GM18868 (cell line): ENCODE measurements at regions not wholly inside any gene's neighbourhood (a gene's known extent, or its start where the extent isn't known, plus 50 kb on each side); places are given as distances from the start of the nearest gene placed in this dataset.
A peak's percentile ranks its signal among the peaks of the same experiment; 100 is the strongest.

Experiments
- ATAC-seq: cut with Tn5 transposase; IDR thresholded peaks from one replicate; pipeline ENCODE4 v1.9.1; 2021; ENCODE audit warnings: mild to moderate bottlenecking, moderate library complexity; ENCODE audit not compliant: unreplicated experiment

DNA sequence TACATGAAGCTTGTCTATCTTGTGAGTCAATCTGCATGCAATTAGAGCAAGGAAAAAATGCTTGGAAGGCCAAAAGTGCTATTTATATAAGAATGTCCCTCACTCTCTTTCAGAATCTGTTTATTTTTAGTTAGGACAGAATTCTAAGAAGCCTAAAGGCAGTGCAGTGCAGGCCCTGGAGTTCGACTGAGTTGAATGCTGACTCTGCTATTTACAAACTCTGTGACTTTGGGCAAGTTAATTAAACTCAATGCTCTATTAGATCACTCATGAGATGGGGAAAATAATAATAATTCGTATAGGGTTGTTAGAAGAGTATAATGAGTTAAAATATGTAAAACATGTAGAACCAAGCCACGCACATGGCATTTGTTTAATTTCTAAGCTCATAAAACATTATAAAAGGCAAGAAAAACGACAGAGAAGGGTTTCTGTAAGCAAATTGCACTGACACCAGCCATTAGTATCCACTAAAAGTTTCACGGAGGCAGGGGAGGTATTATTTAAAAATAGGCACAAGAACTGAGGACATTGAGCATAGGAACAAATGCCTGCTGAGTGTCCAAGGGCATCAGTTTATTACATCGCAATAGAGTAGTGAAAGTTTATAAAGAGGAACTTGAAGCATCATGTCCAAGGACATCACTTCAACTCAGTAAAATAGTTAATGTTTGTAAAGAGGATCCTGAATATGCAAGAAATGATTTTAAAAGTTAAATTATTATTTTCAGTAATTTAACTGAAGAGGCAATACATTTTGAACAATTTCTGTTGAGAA is 115.0 kb upstream of the INPP4B start:
- no peak for ATAC-seq

- peak; percentile 72 for ATAC-seq
These were observed 115.8 kb upstream of the INPP4B start for GRCh38 chr4:142961866-142962265.

GRCh38 chr4:142974328-142974727 is 128.2 kb upstream of the INPP4B start:
- ATAC-seq, result no peak

DNA sequence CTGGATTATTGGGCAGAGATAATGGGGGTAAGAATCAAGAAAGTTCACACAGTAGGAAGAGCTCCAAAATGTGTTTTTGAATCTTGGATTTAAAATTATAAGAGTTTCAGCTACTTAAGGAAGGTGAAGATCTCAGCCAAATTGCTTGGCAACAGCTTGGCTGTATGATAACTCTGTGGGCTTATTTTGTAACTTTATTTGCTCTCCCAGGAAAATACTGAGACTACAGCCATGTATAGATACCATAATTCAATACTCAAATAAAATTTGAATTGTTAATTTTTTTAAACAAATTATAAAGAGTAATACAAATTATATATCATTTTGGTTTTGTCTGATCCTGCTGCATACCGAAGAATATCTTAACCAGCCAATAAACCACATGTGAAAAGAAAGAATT is 129.5 kb upstream of the INPP4B start:
- ATAC-seq, result no peak

- no peak for ATAC-seq
These were observed 130.4 kb upstream of the INPP4B start for GRCh38 chr4:142976482-142976881.

DNA sequence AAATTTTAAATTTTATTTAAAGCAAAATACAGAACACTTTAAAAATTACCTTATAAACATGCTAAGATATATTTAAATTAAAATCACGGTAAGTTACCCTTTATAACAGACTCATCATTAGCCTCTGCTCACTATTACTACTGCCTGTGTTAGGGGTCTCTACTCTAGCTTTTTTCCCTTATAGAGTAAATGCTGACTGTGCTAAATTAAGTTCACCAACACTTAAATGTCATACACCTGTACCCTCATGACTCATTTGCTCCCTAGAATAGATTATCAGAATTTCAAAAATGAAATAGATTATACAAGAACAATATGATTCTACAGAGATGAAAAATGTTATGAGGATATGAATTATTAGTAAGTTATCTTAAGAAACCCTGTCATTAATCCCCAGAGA is 131.1 kb upstream of the INPP4B start:
- ATAC-seq, result no peak

- ATAC-seq, result no peak
These were observed 137.0 kb upstream of the INPP4B start for GRCh38 chr4:142983065-142983464.

DNA sequence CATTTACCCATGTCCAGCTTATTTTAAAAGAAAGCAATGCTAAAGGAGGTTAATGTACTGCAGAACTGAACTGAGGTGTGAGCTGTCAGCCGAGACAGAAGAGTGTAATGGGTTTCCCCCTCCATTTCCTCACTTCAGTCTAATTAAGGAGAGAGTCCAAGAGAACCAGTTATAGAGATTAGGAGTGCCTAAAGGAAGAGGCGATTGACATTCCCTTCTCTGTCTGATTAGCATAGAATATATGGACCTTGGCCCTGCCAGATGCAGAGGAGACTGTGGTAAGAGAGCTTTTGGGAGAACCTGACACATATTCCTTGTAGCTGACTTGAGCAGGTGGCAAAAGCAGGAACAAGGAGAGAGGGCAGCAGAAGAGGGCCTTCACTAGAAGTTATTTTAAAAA is 137.5 kb upstream of the INPP4B start:
- ATAC-seq, result no peak

DNA sequence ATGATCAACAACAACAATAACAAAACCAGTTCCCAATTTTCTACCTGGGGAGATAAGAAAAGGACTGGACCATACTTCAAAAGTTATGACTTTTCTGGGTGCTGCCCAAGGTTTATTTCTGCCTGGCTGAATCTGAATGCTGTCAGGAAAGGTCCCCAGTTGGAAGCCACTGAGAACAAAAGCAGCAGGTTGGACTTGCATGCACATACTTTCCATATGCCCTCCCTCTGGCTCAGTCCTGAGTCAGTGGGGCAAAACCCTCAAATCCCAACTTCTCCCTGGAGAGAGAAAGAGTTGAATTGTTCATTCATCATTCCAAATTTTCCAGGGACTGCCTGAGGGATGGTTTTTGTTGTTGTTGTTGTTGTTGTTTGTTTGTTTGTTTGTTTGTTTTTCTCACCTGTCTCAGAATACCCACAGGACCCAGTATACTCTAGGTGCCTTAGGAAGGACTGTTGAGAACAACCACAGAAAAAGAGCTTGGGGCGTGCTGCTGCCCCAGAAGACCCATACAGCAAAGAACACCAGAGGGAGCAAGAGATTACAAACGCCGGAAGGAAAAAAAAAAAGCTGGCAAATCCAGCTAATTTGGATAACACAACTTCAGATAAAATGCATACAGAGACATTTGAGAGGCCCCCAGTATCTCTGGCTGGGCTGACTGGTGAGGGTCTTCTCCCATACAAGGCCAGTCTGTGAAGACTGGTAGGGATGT is 138.9 kb upstream of the INPP4B start:
- no peak for ATAC-seq

DNA sequence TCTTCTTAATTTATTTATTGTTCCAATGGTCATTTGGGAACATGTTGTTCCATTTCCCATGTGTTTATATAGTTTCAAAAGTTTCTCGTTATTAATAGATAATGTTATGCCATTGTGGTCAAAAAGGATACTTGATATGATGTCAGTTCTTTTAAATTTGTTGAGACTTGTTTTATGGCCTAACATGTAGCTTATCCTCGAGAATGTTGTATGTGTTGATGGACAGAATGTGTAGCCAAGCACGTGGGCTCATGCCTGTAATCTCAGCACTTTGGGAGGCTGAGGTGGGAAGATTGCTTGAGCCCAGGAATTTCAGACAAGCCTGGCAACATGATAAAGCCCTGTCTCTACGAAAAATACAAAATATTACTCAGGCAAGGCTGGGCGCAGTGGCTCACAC is 168.5 kb upstream of the USP38 start:
- ATAC-seq, result no peak

DNA sequence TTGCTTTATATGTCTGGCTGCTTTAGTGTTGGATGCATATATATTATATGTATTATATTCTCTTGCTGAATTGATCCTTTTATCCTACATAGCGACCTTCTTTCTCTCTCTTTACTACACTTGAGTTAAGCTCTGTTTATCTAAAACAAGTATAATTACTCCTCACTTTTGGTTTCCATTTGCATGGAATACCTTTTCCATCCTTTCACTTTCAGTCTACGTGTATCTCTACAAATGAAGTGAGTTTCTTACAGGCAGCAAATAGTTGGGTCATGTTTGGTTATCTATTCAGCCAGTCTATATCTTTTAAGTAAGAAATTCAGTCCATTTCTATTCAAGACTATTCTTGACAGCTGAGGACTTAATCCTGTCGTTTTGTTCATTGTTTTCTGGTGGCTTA is 167.5 kb upstream of the USP38 start:
- ATAC-seq, result no peak

GRCh38 chr4:143019351-143019750 is 165.4 kb upstream of the USP38 start:
- ATAC-seq, result no peak

GRCh38 chr4:143021384-143021783 is 163.3 kb upstream of the USP38 start:
- ATAC-seq, result peak; percentile 73

GRCh38 chr4:143023239-143023918 is 161.3 kb upstream of the USP38 start:
- no peak for ATAC-seq

GRCh38 chr4:143025081-143025704 is 159.5 kb upstream of the USP38 start:
- ATAC-seq, result peak; percentile 65

DNA sequence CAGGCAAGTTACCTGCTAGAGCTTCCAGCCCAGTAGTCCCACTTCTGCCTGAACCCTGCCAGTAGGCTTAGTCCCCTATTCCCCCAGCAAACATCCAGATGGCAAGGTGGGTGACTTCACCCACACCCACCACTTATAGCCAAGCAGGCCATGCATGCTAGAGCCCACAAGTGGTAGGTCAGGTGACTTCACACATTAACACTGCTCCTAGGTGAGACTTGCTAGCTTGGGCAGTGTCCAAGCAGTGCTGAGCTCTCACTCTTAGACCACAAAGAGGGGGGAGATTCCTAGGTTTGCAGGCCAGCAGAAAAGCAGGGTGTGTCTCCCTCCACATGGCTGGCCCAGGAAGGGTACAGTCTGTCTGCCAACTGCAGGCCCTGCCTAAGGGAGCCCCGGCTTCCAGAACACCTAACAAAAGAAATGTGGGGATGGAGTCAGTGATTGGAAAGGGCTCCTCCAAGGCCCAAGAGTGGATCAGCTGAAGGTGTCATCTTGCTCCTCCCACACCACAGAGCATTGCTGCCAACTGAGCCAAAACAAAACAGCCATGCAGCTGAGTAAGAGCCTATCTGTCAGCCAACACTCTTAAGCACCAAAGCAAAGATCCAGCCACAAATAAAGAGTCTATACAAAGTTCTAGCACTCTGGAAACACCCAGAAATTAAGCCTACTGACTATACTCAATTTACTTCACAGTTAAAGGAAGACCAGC is 158.1 kb upstream of the USP38 start:
- ATAC-seq, result no peak

- ATAC-seq, result no peak
These were observed 149.1 kb upstream of the USP38 start for GRCh38 chr4:143035661-143036060.

GRCh38 chr4:143036443-143036842 is 148.3 kb upstream of the USP38 start:
- ATAC-seq, result no peak

DNA sequence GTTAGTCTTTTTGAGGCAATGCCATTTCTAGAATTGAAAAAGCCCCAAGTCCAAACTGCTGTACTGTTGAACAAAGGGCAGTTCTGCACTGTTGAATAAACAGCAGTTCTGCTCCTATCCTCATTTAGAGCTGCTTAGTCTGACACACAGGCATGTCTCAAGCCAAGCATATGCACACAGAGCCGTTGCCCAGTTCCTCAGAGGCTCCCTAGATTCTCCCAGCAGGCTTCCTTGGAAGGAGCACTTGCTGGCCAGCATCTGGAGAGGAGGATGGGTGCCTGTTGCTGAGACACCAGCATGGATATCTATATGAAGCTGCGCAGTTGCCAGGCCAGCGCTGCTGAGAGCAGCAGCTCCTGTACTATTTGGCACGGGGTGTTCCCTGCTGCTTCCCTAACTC is 138.3 kb upstream of the USP38 start:
- no peak for ATAC-seq

GRCh38 chr4:143046906-143047305 is 137.8 kb upstream of the USP38 start:
- ATAC-seq, result no peak

DNA sequence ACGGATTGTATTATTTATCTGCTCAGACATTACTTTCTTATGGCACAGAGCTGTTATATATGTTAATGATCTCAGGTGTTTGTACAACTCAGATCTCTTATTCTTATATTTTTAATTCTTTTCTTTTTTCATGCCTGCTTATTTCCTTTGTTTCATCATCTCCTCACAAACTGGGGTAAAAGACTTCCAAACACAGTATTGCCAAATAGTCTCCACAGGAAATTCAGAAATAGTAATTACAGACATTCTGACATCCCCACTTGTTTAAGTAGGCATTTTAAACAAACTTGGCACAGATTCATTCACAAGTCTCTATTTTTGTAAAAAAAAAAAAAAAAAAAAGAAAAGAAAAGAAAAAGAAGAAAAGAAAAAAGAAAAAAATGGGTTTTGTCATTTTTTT is 129.7 kb upstream of the USP38 start:
- no peak for ATAC-seq
